ENCODE measurements at regions not wholly inside any gene's neighbourhood (a gene's known extent, or its start where the extent isn't known, plus 50 kb on each side); places are given as distances from the start of the nearest gene placed in this dataset.
"Not testable (repeated sequence)": the region's sequence is repeated elsewhere in the genome, so short reads cannot be mapped to it uniquely, and the experiment has no call there.

DNA sequence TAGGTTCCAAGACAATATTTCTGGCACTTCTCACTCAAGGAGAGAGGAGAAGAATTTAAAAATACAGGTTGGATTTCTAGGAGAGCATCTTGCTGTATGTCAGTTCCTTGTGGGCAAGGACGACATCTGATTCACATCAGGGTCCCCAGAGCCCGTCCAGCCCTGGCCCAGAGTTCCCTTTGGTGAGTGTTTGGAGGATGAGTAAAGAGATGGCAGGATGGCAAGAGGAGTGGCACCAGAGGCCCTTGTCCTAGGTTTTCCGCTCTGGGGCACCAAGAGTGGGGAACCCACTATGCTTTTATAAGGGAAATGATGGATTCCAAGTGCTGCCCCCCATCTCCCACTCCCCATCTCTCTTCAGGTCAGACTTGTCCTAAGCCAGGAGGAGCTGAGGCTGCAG lies 181.8 kb downstream of the TBC1D2B start:
- ATAC-seq (ENCODE audit: insufficient read depth, low FRiP score) (no peak), DNase-seq (no peak)
- WGBS, 2 donors = 79 to 89% methylated on average over 3 of the region's 3 CpGs
- Histone ChIP-seq H3K36me3 (ENCODE audit: control insufficient read depth in 4 of 4, insufficient read depth in 4 of 4, low read length in 4 of 4) (no peaks in the 10 kb centered on the region), H3K4me3 (no peak overlapping the region), H3K27ac (ENCODE audit: low read depth in 1 of 2, low read length in 1 of 2) (no peak overlapping the region), H3K27me3 (ENCODE audit: control insufficient read depth in 3 of 3, insufficient read depth in 3 of 3, low read length in 2 of 3) (no peaks in the 10 kb centered on the region), H3K4me1 (ENCODE audit: control insufficient read depth in 5 of 5, insufficient read depth in 5 of 5, low read length in 5 of 5) (peaks cover 0 to 10% (median 0%) of the 10 kb centered on the region in 5 donors), H3K9ac (ENCODE audit: insufficient read depth in 1 of 2, low read length in 2 of 2) (no peak overlapping the region), H3K9me3 (ENCODE audit: control insufficient read depth in 4 of 4, insufficient read depth in 3 of 4, low read length in 3 of 4) (no peaks in the 10 kb centered on the region)
- TF ChIP-seq, protein P1, sequence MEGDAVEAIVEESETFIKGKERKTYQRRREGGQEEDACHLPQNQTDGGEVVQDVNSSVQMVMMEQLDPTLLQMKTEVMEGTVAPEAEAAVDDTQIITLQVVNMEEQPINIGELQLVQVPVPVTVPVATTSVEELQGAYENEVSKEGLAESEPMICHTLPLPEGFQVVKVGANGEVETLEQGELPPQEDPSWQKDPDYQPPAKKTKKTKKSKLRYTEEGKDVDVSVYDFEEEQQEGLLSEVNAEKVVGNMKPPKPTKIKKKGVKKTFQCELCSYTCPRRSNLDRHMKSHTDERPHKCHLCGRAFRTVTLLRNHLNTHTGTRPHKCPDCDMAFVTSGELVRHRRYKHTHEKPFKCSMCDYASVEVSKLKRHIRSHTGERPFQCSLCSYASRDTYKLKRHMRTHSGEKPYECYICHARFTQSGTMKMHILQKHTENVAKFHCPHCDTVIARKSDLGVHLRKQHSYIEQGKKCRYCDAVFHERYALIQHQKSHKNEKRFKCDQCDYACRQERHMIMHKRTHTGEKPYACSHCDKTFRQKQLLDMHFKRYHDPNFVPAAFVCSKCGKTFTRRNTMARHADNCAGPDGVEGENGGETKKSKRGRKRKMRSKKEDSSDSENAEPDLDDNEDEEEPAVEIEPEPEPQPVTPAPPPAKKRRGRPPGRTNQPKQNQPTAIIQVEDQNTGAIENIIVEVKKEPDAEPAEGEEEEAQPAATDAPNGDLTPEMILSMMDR (IDR thresholded peaks at IDR 0.05; ENCODE audit: control extremely low read depth, extremely low read depth) = no peak

GRCh38 chr15:77895145-77895544 lies 182.4 kb downstream of the TBC1D2B start:
- not testable (repeated sequence) for H3K27me3 ChIP-seq (ENCODE audit: control insufficient read depth in 3 of 3, insufficient read depth in 3 of 3, low read length in 2 of 3); H3K9ac ChIP-seq (ENCODE audit: insufficient read depth in 1 of 2, low read length in 2 of 2); DNase-seq; H3K9me3 ChIP-seq (ENCODE audit: control insufficient read depth in 4 of 4, insufficient read depth in 3 of 4, low read length in 3 of 4); H3K36me3 ChIP-seq (ENCODE audit: control insufficient read depth in 4 of 4, insufficient read depth in 4 of 4, low read length in 4 of 4); ATAC-seq (ENCODE audit: insufficient read depth, low FRiP score); H3K4me3 ChIP-seq; H3K27ac ChIP-seq (ENCODE audit: low read depth in 1 of 2, low read length in 1 of 2)
- peaks cover 0 to 16% (median 0%) of the 10 kb centered on the region in 5 donors for H3K4me1 ChIP-seq (ENCODE audit: control insufficient read depth in 5 of 5, insufficient read depth in 5 of 5, low read length in 5 of 5)
- 40 to 62% methylated on average over 4 of the region's 4 CpGs for WGBS, 2 donors

DNA sequence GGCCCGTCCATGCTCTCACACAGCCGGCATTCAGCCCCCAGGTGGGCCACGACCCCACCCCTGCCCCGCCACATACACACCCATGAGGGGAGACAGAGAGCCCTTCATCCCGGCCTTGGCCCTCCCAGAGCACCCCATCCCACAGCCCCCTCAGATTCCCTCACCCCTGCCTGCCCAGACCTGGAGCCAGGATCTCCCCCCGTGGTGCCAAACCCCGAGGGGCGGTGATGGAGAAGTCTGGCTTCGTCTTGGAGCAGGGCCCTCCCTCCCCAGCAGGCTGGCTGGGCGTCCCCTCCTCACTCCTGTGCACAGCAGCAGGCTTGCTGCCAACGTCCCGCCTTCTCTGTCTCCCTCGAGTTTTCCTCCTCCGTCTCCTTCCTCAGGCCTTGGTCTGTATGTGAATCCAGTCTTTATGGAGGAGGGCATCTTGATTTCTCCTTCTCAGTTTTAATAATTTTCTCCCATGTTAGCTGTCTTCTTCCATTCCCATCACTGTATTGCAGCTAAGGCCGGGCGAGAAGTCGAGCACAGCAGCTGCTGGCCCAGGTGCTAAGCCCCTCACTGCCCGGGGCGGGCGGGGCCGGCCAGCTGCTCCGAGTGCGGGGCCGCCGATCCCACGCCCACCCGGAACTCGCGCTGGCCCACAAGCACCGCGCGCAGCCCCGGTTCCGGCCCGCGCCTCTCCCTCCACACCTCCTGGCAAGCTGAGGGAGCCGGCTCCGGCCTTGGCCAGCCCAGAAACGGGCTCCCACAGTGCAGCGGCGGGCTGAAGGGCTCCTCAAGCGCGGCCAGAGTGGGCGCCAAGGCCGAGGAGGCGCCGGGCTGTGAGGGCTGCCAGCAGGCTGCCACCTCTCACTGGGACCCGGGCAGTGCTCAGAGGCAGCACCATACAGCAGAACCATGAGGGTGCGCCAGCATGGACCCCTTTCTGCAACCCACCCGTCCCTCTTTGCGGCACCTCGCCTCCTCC lies 183.6 kb downstream of the TBC1D2B start:
- not testable (repeated sequence) for ATAC-seq (ENCODE audit: insufficient read depth, low FRiP score); H3K36me3 ChIP-seq (ENCODE audit: control insufficient read depth in 4 of 4, insufficient read depth in 4 of 4, low read length in 4 of 4); H3K27ac ChIP-seq (ENCODE audit: low read depth in 1 of 2, low read length in 1 of 2); H3K27me3 ChIP-seq (ENCODE audit: control insufficient read depth in 3 of 3, insufficient read depth in 3 of 3, low read length in 2 of 3); H3K9me3 ChIP-seq (ENCODE audit: control insufficient read depth in 4 of 4, insufficient read depth in 3 of 4, low read length in 3 of 4); H3K4me3 ChIP-seq; H3K9ac ChIP-seq (ENCODE audit: insufficient read depth in 1 of 2, low read length in 2 of 2)
- 67 to 87% methylated on average over 35 to 52 of the region's 52 CpGs for WGBS, 2 donors
- DNase-seq = peak; percentile 30 to 77 (median 50)
- peaks cover 0 to 22% (median 0%) of the 10 kb centered on the region in 5 donors for H3K4me1 ChIP-seq (ENCODE audit: control insufficient read depth in 5 of 5, insufficient read depth in 5 of 5, low read length in 5 of 5)

- not testable (repeated sequence) for DNase-seq; ATAC-seq (ENCODE audit: insufficient read depth, low FRiP score); H3K4me3 ChIP-seq; H3K9ac ChIP-seq (ENCODE audit: insufficient read depth in 1 of 2, low read length in 2 of 2); H3K27me3 ChIP-seq (ENCODE audit: control insufficient read depth in 3 of 3, insufficient read depth in 3 of 3, low read length in 2 of 3); H3K27ac ChIP-seq (ENCODE audit: low read depth in 1 of 2, low read length in 1 of 2); H3K9me3 ChIP-seq (ENCODE audit: control insufficient read depth in 4 of 4, insufficient read depth in 3 of 4, low read length in 3 of 4); H3K36me3 ChIP-seq (ENCODE audit: control insufficient read depth in 4 of 4, insufficient read depth in 4 of 4, low read length in 4 of 4)
- peaks cover 0 to 23% (median 0%) of the 10 kb centered on the region in 5 donors for H3K4me1 ChIP-seq (ENCODE audit: control insufficient read depth in 5 of 5, insufficient read depth in 5 of 5, low read length in 5 of 5)
- 96 to 97% methylated on average over 7 of the region's 7 CpGs for WGBS, 2 donors
These were observed 184.3 kb downstream of the TBC1D2B start for GRCh38 chr15:77893246-77893645.

- Histone ChIP-seq H3K4me1 (ENCODE audit: control insufficient read depth in 5 of 5, insufficient read depth in 5 of 5, low read length in 5 of 5) (peaks cover 0 to 23% (median 0%) of the 10 kb centered on the region in 5 donors), H3K4me3 (no peak overlapping the region), H3K27me3 (ENCODE audit: control insufficient read depth in 3 of 3, insufficient read depth in 3 of 3, low read length in 2 of 3) (no peaks in the 10 kb centered on the region), H3K27ac (ENCODE audit: low read depth in 1 of 2, low read length in 1 of 2) (no peak overlapping the region), H3K9me3 (ENCODE audit: control insufficient read depth in 4 of 4, insufficient read depth in 3 of 4, low read length in 3 of 4) (no peaks in the 10 kb centered on the region), H3K9ac (ENCODE audit: insufficient read depth in 1 of 2, low read length in 2 of 2) (no peak overlapping the region), H3K36me3 (ENCODE audit: control insufficient read depth in 4 of 4, insufficient read depth in 4 of 4, low read length in 4 of 4) (no peaks in the 10 kb centered on the region)
- no peak for DNase-seq
- no peak for ATAC-seq (ENCODE audit: insufficient read depth, low FRiP score)
- TF ChIP-seq, protein P1 (IDR thresholded peaks at IDR 0.05; ENCODE audit: control extremely low read depth, extremely low read depth) = no peak
- 55 to 90% methylated on average over 3 of the region's 3 CpGs for WGBS, 2 donors
These were observed 185.2 kb downstream of the TBC1D2B start for GRCh38 chr15:77892335-77892734.

GRCh38 chr15:77891862-77892261 lies 185.6 kb downstream of the TBC1D2B start:
- H3K27ac ChIP-seq (ENCODE audit: low read depth in 1 of 2, low read length in 1 of 2); H3K36me3 ChIP-seq (ENCODE audit: control insufficient read depth in 4 of 4, insufficient read depth in 4 of 4, low read length in 4 of 4); H3K9me3 ChIP-seq (ENCODE audit: control insufficient read depth in 4 of 4, insufficient read depth in 3 of 4, low read length in 3 of 4); H3K4me3 ChIP-seq; H3K9ac ChIP-seq (ENCODE audit: insufficient read depth in 1 of 2, low read length in 2 of 2); H3K27me3 ChIP-seq (ENCODE audit: control insufficient read depth in 3 of 3, insufficient read depth in 3 of 3, low read length in 2 of 3); DNase-seq; ATAC-seq (ENCODE audit: insufficient read depth, low FRiP score): not testable (repeated sequence)
- WGBS, 2 donors = 43 to 61% methylated on average over 7 to 8 of the region's 8 CpGs
- peaks cover 0 to 23% (median 0%) of the 10 kb centered on the region in 5 donors for H3K4me1 ChIP-seq (ENCODE audit: control insufficient read depth in 5 of 5, insufficient read depth in 5 of 5, low read length in 5 of 5)
